Effector memory CD4-positive, alpha-beta T cell (primary cell): ENCODE measurements at regions not wholly inside any gene's neighbourhood (a gene's known extent, or its start where the extent isn't known, plus 50 kb on each side); places are given as distances from the start of the nearest gene placed in this dataset.
"Not testable (repeated sequence)": the region's sequence is repeated elsewhere in the genome, so short reads cannot be mapped to it uniquely, and the experiment has no call there.

Experiments used
- DNase-seq, 3 donors: peaks; one replicate each; pipeline ENCODE4 v3.0.0-alpha.2; 2020
- H3K27ac ChIP-seq: 2 replicates; pipeline ENCODE4 v1.7.0; 2013; ENCODE audit warnings: mild to moderate bottlenecking, low read length, moderate library complexity; ENCODE audit not compliant: insufficient read depth, poor library complexity, severe bottlenecking
- H3K27me3 ChIP-seq: replicated peaks from 2 replicates; pipeline ENCODE4 v1.7.0; 2013; ENCODE audit warnings: mild to moderate bottlenecking, low read length; ENCODE audit not compliant: insufficient read depth, control insufficient read depth, poor library complexity, severe bottlenecking
- H3K36me3 ChIP-seq: 2 replicates; pipeline ENCODE4 v1.7.0; 2013; ENCODE audit warnings: mild to moderate bottlenecking, low read length, moderate library complexity; ENCODE audit not compliant: control insufficient read depth, insufficient read depth
- H3K4me1 ChIP-seq: 2 replicates; pipeline ENCODE4 v1.7.0; 2013; ENCODE audit warnings: low read length, mild to moderate bottlenecking; ENCODE audit not compliant: control insufficient read depth, insufficient read depth, poor library complexity, severe bottlenecking
- H3K4me3 ChIP-seq: 2 replicates; pipeline ENCODE4 v1.7.0; 2013; ENCODE audit warnings: low read length, low read depth, mild to moderate bottlenecking; ENCODE audit not compliant: insufficient read depth, poor library complexity, severe bottlenecking
- H3K9me3 ChIP-seq: 2 replicates; pipeline ENCODE4 v1.7.0; 2013; ENCODE audit warnings: mild to moderate bottlenecking, low read length, moderate library complexity; ENCODE audit not compliant: control insufficient read depth

- H3K27me3 ChIP-seq, H3K36me3 ChIP-seq, H3K4me1 ChIP-seq, H3K27ac ChIP-seq, H3K9me3 ChIP-seq, H3K4me3 ChIP-seq, DNase-seq: not testable (repeated sequence)
These were observed 847.4 kb upstream of the ZEB2 start for GRCh38 chr2:145367334-145367733.

- Histone ChIP-seq H3K9me3 (peaks cover 4% of the 10 kb centered on the region), H3K36me3 (no peaks in the 10 kb centered on the region), H3K4me1 (no peaks in the 10 kb centered on the region), H3K27me3 (no peaks in the 10 kb centered on the region), H3K4me3 (no peak overlapping the region), H3K27ac (no peak overlapping the region)
- no peak for DNase-seq
These were observed 846.4 kb upstream of the ZEB2 start for GRCh38 chr2:145366341-145366740.

DNA sequence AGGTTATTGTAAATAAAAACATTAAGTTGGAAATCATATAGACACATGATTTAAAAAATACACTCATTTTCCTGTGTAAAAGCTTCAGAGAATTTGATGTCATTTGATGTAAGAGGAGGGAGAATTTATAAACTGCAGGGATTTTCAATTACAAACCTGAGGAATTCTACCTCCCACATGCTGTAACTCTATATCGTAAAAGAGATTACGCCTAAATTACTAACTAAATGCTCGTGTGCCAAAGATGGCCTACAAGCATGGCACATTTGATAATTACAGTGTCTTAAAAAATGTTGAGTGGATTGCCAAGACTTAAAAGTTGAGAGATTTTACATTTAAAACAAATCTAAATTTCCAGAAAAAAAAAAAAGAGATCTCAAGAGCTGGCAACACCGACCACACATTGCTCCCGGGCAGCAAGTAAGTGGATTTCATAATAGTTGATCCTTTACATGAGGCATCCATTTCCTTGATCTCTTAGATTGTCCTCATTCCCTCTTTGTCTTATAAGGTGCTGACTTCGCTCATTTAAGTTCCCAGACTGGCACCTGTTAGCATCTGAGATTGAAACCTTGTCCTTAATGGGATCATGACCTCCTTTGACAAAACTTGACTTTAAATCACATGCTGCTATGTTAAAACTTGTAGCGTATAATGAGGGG, 840.3 kb upstream of the ZEB2 start:
- H3K36me3 ChIP-seq = no peaks in the 10 kb centered on the region
- H3K9me3 ChIP-seq = no peaks in the 10 kb centered on the region
- H3K27me3 ChIP-seq = no peaks in the 10 kb centered on the region
- H3K4me3 ChIP-seq = no peak overlapping the region
- H3K27ac ChIP-seq = no peak overlapping the region
- no peaks in the 10 kb centered on the region for H3K4me1 ChIP-seq
- DNase-seq = no peak

DNA sequence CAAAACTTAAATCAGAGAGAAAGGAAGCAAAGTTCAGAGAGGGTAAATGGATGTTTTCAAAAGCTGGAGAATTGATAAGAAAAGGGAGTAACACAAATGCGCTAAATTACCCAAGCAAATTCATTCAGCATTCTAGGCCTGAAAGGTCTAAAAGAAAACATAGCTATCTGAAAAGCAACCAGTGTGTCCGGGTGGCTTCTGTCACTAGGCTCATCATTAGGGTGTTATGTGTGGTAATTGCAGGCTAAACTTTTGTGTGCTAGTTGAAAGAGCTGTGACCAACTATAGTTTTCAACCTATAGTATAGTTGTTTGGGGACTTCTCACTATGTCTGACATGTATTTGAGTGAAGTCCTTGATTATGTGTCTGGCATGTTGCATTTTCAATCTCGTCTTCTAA, 839.6 kb upstream of the ZEB2 start:
- DNase-seq = no peak
- no peaks in the 10 kb centered on the region for H3K27me3 ChIP-seq
- H3K27ac ChIP-seq = no peak overlapping the region
- no peak overlapping the region for H3K4me3 ChIP-seq
- H3K9me3 ChIP-seq = no peaks in the 10 kb centered on the region
- no peaks in the 10 kb centered on the region for H3K36me3 ChIP-seq
- no peaks in the 10 kb centered on the region for H3K4me1 ChIP-seq

DNA sequence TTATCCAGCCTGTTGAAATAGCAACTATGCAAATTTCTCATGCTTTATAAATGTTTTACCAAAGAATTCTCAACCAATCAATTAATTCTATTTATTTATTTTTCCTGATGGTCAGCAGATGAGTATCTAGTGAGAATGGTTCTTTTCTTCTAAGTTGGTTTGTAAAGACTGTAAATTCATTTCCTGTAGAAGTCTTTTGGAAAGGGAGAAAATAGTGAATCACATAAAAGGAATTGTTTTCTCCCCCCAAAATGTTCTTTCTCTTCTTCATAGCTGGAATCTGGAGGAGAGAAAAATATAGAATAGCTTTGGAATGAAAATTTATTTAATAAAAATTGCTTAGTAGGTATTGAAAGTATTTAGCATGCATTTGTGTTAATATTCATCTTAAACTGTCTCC, 836.1 kb upstream of the ZEB2 start:
- DNase-seq = no peak
- Histone ChIP-seq H3K4me3 (no peak overlapping the region), H3K27ac (no peak overlapping the region), H3K36me3 (no peaks in the 10 kb centered on the region), H3K4me1 (no peaks in the 10 kb centered on the region), H3K9me3 (no peaks in the 10 kb centered on the region), H3K27me3 (no peaks in the 10 kb centered on the region)

GRCh38 chr2:145352484-145352883, 832.6 kb upstream of the ZEB2 start:
- no peak for DNase-seq
- no peaks in the 10 kb centered on the region for H3K4me1 ChIP-seq
- no peak overlapping the region for H3K27ac ChIP-seq
- H3K36me3 ChIP-seq = no peaks in the 10 kb centered on the region
- no peaks in the 10 kb centered on the region for H3K27me3 ChIP-seq
- no peaks in the 10 kb centered on the region for H3K9me3 ChIP-seq
- H3K4me3 ChIP-seq = no peak overlapping the region

- Histone ChIP-seq H3K9me3 (no peaks in the 10 kb centered on the region), H3K36me3 (no peaks in the 10 kb centered on the region), H3K4me1 (no peaks in the 10 kb centered on the region), H3K27me3 (no peaks in the 10 kb centered on the region), H3K27ac (no peak overlapping the region), H3K4me3 (no peak overlapping the region)
- DNase-seq = no peak
These were observed 832.0 kb upstream of the ZEB2 start for GRCh38 chr2:145351864-145352425.

- Histone ChIP-seq H3K27ac (no peak overlapping the region), H3K4me3 (no peak overlapping the region), H3K4me1 (no peaks in the 10 kb centered on the region), H3K36me3 (no peaks in the 10 kb centered on the region), H3K27me3 (no peaks in the 10 kb centered on the region), H3K9me3 (no peaks in the 10 kb centered on the region)
- no peak for DNase-seq
These were observed 830.1 kb upstream of the ZEB2 start for GRCh38 chr2:145350011-145350410.

DNA sequence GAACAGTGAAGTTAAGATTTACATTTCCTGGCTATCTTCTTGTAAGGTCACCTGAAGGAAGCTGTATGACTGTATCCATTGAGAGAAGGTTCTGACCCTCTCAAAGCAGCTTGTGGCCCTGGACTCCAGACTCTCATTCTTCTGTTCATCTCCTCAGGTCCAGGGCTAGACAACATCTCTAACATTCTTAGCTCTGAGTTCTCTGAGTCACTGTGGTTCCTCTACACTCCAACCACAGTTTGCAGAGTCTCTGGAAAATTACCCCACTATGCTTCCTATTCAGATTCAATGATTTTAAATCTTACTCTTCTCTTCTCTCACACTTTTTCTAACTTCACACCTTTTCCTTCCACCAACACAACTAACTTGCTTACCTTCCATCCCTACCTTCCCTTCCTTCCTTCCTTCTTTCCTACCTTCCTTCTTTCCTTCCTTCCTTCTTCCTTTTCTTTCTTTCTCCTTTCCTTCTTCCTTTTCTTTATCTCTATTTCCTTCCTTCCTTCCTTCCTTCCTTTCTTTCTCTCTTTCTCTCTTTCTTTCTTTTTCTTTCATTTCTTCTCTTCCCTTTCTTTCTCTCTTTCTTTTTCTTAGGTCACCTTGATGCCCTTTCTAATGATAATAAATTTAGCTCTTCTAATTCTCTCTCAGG, 824.3 kb upstream of the ZEB2 start:
- DNase-seq = no peak
- no peak overlapping the region for H3K4me3 ChIP-seq
- no peaks in the 10 kb centered on the region for H3K36me3 ChIP-seq
- no peaks in the 10 kb centered on the region for H3K27me3 ChIP-seq
- no peaks in the 10 kb centered on the region for H3K9me3 ChIP-seq
- H3K27ac ChIP-seq = no peak overlapping the region
- no peaks in the 10 kb centered on the region for H3K4me1 ChIP-seq

GRCh38 chr2:145343287-145343686, 823.4 kb upstream of the ZEB2 start:
- Histone ChIP-seq H3K4me3 (no peak overlapping the region), H3K4me1 (no peaks in the 10 kb centered on the region), H3K36me3 (no peaks in the 10 kb centered on the region), H3K27ac (no peak overlapping the region), H3K9me3 (no peaks in the 10 kb centered on the region), H3K27me3 (no peaks in the 10 kb centered on the region)
- DNase-seq = no peak
